A549 (cell line): ENCODE measurements at regions not wholly inside any gene's neighbourhood (a gene's known extent, or its start where the extent isn't known, plus 50 kb on each side); places are given as distances from the start of the nearest gene placed in this dataset.

Experiments used
- ATAC-seq, 2 experiments: fragments of 200-7000 bp in 1 of 2; fragments of >200 bp in 1 of 2; cut with Nextera tagmentation in 1 of 2; cut with Tn5 transposase in 1 of 2; 3 replicates each; pipeline versions ENCODE4 v1.8.0 to v1.9.1; 2018 to 2020; ENCODE audit warnings: mild to moderate bottlenecking in 1 of 2, moderate library complexity in 1 of 2
- CTCF ChIA-PET: fragments of 300-600 bp; sonication (Branson Sonifier 250); formaldehyde crosslinking; extraction: SDS; loops from one replicate; lab custom pipeline; 2021; ENCODE audit warnings: antibody characterized with exemption, inconsistent platforms; lab: Yijun Ruan, JAX
- POLR2A ChIA-PET: fragments of 350-600 bp; formaldehyde crosslinking; extraction: SDS; loops from one replicate; lab custom pipeline; 2021; ENCODE audit warnings: antibody characterized with exemption, inconsistent platforms; lab: Yijun Ruan, JAX
- DNase-seq, 2 experiments: peaks; one replicate each; pipeline versions ENCODE4 v3.0.0 to v3.0.0-alpha.2; 2011 to 2016; ENCODE audit warnings: low read depth in 1 of 2, low spot score in 1 of 2
- FAIRE-seq: peaks from 2 replicates; lab custom pipeline; 2011; peaks lifted over from hg19 to GRCh38; lab: Jason Lieb, UNC
- H3K27ac ChIP-seq, 2 experiments: fragments of >200 bp; sonication (Bioruptor Twin); formaldehyde crosslinking; 3 replicates each; pipeline ENCODE4 v1.5.1; 2016 to 2017
- H3K4me1 ChIP-seq: fragments of >200 bp; sonication (Bioruptor Twin); formaldehyde crosslinking; 3 replicates; pipeline ENCODE4 v1.6.1; 2016
- H3K4me2 ChIP-seq: fragments of >200 bp; sonication (Bioruptor Twin); formaldehyde crosslinking; 3 replicates; pipeline ENCODE4 v1.6.1; 2016
- H3K4me3 ChIP-seq: fragments of >200 bp; sonication (Bioruptor Twin); formaldehyde crosslinking; 3 replicates; pipeline ENCODE4 v1.5.1; 2016
- H3K9me3 ChIP-seq: fragments of >200 bp; sonication (Bioruptor Twin); formaldehyde crosslinking; 3 replicates; pipeline ENCODE4 v1.6.1; 2016
- CBX2 ChIP-seq: fragments of 200-600 bp; sonication (generic); IDR thresholded peaks from 2 replicates; pipeline ENCODE4 v1.6.1; 2016; ENCODE audit warnings: low read depth, mild to moderate bottlenecking, borderline replicate concordance
- EHMT2 ChIP-seq: fragments of 200-600 bp; sonication (generic); IDR thresholded peaks from 2 replicates; pipeline ENCODE4 v1.6.1; 2016; ENCODE audit warnings: antibody characterized with exemption, low read depth, mild to moderate bottlenecking, moderate library complexity
- FOSL2 ChIP-seq, 2 experiments: fragments of 450-650 bp in 1 of 2; fragments of >200 bp in 1 of 2; sonication (Bioruptor Twin) in 1 of 2; formaldehyde crosslinking; IDR thresholded peaks; 2 replicates each; pipeline versions ENCODE4 v1.5.0 to v1.6.1; 2016 to 2020; ENCODE audit warnings: mild to moderate bottlenecking in 1 of 2, moderate library complexity in 1 of 2
- FOXS1 ChIP-seq: fragments of 250-450 bp; sonication (Bioruptor Pico); IDR thresholded peaks from 2 replicates; pipeline ENCODE4 v1.5.0; 2020; ENCODE audit warnings: mild to moderate bottlenecking, moderate library complexity
- HDAC2 ChIP-seq: fragments of 200-600 bp; sonication (generic); IDR thresholded peaks from 2 replicates; pipeline ENCODE4 v1.6.1; 2016
- HEYL ChIP-seq: fragments of 250-450 bp; sonication (Bioruptor Pico); IDR thresholded peaks from 2 replicates; pipeline ENCODE4 v1.8.0; 2021; ENCODE audit warnings: mild to moderate bottlenecking, moderate library complexity
- HOXB13 ChIP-seq: fragments of 250-450 bp; sonication (Bioruptor Pico); IDR thresholded peaks from 2 replicates; pipeline ENCODE4 v1.5.0; 2020; ENCODE audit warnings: low read depth, mild to moderate bottlenecking, moderate library complexity
- KDM5A ChIP-seq: fragments of 200-600 bp; sonication (generic); IDR thresholded peaks from 2 replicates; pipeline ENCODE4 v1.6.1; 2016; ENCODE audit warnings: antibody characterized with exemption, mild to moderate bottlenecking
- MAFK ChIP-seq: fragments of 450-650 bp; IDR thresholded peaks from 2 replicates; pipeline ENCODE4 v1.6.1; 2014; ENCODE audit not compliant: partially characterized antibody
- POLR2A ChIP-seq: IDR thresholded peaks from 2 replicates; pipeline ENCODE4 v1.6.1; 2012; ENCODE audit warnings: mild to moderate bottlenecking, low read length
- RFX5 ChIP-seq: fragments of 450-650 bp; IDR thresholded peaks from 2 replicates; pipeline ENCODE4 v1.7.1; 2014; ENCODE audit warnings: antibody characterized with exemption, mild to moderate bottlenecking, moderate library complexity
- SMC3 ChIP-seq: fragments of >200 bp; sonication (Bioruptor Twin); formaldehyde crosslinking; IDR thresholded peaks from 3 replicates; pipeline ENCODE4 v1.6.1; 2018; ENCODE audit warnings: inconsistent platforms
- TP53 ChIP-seq: fragments of 250-450 bp; sonication (Bioruptor Pico); IDR thresholded peaks from 2 replicates; pipeline ENCODE4 v1.5.0; 2021; ENCODE audit warnings: mild to moderate bottlenecking, moderate library complexity
- WGBS: methylation state at CpG from one replicate; pipeline ENCODE4 v1.1.6; 2017; ENCODE audit errors: missing lambda C conversion rate; 5-methylcytosine and 5-hydroxymethylcytosine counted together
- TF ChIP-seq, protein P1 (sequence below): fragments of 200-600 bp; sonication (generic); IDR thresholded peaks from 2 replicates; pipeline ENCODE4 v1.6.1; 2016; ENCODE audit warnings: antibody characterized with exemption, mild to moderate bottlenecking, moderate library complexity
- TF ChIP-seq, protein P2 (sequence below): IDR thresholded peaks from 2 replicates; pipeline ENCODE4 v1.6.1; 2012
- TF ChIP-seq, protein P3 (sequence below): fragments of >200 bp; sonication (Bioruptor Twin); formaldehyde crosslinking; IDR thresholded peaks from 3 replicates; pipeline ENCODE4 v1.6.1; 2016
- TF ChIP-seq, protein P4 (sequence below): IDR thresholded peaks from 2 replicates; pipeline ENCODE4 v1.6.1; 2012; ENCODE audit warnings: low read depth, borderline replicate concordance
- TF ChIP-seq, protein P5 (sequence below): fragments of >200 bp; sonication (Bioruptor Twin); formaldehyde crosslinking; IDR thresholded peaks from 2 replicates; pipeline ENCODE4 v1.6.1; 2016

DNA sequence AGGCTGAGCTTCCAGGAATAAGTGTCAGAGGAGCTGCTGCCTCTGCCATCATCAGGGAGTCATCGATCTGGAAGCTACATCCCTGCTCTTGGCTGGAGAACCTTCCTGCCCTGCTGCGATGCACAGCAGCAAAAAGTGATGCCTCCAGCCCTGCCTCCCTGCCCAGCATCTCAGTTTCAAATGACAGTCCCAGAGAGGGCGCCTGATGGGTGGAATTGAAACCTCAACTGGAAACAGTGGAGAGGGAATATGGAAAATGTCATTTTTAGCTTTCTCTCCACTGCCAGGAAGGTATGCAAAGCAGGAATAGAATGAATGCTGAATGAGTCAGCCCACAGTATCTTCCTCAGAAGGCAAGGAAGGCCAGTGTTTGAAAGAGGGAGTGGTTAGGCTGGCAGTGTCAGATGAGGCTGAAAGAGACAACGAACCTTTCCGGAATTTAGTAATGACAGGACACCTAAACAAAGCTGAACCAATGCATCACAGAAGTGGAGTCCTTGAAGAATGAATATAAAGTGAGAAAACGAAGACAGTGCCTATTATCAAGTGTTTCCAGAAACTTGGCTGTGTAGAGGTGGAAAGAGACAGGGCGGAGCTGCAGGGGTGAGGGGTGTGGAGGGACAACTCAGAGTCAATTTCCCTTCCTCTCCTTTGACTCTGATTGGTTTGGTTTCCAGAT is 153.9 kb upstream of the NDUFV2 start:
- CTCF ChIA-PET = interaction anchor here (0.6 to 2.3 kb wide), 5 partner anchors 9 to 99 kb away, joined by 3 to 7 read pairs (median 3); no protein-coding TSS in a partner anchor
- POLR2A ChIA-PET = no interaction called here
- peak; percentile 81 for FAIRE-seq

DNA sequence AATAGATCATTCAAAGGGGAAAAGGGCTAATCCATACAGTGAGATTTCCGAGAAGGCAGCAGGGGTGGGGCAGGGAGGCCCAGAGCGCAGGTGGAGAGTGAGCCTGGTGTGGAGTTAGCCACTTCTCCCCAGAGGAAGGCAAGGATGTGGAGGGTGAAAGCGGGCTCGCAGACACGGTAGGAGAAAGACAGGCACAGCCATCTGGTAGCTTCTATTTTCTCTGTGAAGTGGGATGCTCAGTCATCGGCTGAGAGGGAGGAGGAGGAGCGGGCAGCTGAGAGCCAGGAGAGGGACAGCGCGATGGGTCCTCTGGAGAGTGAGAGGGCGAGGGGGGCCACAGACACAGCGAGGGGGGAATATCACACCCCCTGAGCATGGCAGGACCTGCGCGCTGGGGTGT is 153.3 kb upstream of the NDUFV2 start:
- ATAC-seq (peak; percentile 49 to 54; a peak in 4 of 6 replicates), DNase-seq (no peak), FAIRE-seq (no peak)
- POLR2A ChIA-PET = no interaction called here
- no peak overlapping the region for H3K4me3 ChIP-seq
- no peak for TF ChIP-seq HDAC2
- TF ChIP-seq, protein P1, sequence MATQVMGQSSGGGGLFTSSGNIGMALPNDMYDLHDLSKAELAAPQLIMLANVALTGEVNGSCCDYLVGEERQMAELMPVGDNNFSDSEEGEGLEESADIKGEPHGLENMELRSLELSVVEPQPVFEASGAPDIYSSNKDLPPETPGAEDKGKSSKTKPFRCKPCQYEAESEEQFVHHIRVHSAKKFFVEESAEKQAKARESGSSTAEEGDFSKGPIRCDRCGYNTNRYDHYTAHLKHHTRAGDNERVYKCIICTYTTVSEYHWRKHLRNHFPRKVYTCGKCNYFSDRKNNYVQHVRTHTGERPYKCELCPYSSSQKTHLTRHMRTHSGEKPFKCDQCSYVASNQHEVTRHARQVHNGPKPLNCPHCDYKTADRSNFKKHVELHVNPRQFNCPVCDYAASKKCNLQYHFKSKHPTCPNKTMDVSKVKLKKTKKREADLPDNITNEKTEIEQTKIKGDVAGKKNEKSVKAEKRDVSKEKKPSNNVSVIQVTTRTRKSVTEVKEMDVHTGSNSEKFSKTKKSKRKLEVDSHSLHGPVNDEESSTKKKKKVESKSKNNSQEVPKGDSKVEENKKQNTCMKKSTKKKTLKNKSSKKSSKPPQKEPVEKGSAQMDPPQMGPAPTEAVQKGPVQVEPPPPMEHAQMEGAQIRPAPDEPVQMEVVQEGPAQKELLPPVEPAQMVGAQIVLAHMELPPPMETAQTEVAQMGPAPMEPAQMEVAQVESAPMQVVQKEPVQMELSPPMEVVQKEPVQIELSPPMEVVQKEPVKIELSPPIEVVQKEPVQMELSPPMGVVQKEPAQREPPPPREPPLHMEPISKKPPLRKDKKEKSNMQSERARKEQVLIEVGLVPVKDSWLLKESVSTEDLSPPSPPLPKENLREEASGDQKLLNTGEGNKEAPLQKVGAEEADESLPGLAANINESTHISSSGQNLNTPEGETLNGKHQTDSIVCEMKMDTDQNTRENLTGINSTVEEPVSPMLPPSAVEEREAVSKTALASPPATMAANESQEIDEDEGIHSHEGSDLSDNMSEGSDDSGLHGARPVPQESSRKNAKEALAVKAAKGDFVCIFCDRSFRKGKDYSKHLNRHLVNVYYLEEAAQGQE = no peak
- TF ChIP-seq CBX2 = no peak
- TF ChIP-seq HEYL (CRISPR knock-in tag) = no peak
- H3K27ac ChIP-seq = peak overlapping the region; percentile 75 to 91
- peaks cover 13% of the 10 kb centered on the region for H3K9me3 ChIP-seq
- H3K4me1 ChIP-seq = peaks cover 23% of the 10 kb centered on the region
- peak overlapping the region; percentile 80 for H3K4me2 ChIP-seq
- 55% methylated on average over 10 of the region's 13 CpGs for WGBS
- CTCF ChIA-PET = interaction anchor here (0.6 to 2.3 kb wide), 4 partner anchors 21 to 99 kb away, joined by 3 to 7 read pairs (median 3); no protein-coding TSS in a partner anchor

More for the DNA sequence above, 153.9 kb upstream of the NDUFV2 start:
- peak overlapping the region; percentile 75 to 91 for H3K27ac ChIP-seq
- peak; percentile 53 to 57 for DNase-seq
- TF ChIP-seq HDAC2 = no peak
- no peak for TF ChIP-seq SMC3
- TF ChIP-seq, protein P2, sequence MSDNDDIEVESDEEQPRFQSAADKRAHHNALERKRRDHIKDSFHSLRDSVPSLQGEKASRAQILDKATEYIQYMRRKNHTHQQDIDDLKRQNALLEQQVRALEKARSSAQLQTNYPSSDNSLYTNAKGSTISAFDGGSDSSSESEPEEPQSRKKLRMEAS = 0 out of 2 replicates have a peak, but pooled peaks have one; percentile 30
- TF ChIP-seq FOSL2 (IDR thresholded peaks at IDR 0.05) = no peak
- peak; percentile 37; the same call in 1 of the 2 replicates for TF ChIP-seq FOSL2 (CRISPR knock-in tag; IDR thresholded peaks at IDR 0.05)
- no peak for TF ChIP-seq KDM5A
- TF ChIP-seq, protein P3, sequence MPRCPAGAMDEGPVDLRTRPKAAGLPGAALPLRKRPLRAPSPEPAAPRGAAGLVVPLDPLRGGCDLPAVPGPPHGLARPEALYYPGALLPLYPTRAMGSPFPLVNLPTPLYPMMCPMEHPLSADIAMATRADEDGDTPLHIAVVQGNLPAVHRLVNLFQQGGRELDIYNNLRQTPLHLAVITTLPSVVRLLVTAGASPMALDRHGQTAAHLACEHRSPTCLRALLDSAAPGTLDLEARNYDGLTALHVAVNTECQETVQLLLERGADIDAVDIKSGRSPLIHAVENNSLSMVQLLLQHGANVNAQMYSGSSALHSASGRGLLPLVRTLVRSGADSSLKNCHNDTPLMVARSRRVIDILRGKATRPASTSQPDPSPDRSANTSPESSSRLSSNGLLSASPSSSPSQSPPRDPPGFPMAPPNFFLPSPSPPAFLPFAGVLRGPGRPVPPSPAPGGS = no peak
- TF ChIP-seq, all 56 proteins: peak for 2
- H3K4me3 ChIP-seq = no peak overlapping the region
- peaks cover 11% of the 10 kb centered on the region for H3K9me3 ChIP-seq
- WGBS = 14% methylated on average over 7 of the region's 7 CpGs
- peak overlapping the region; percentile 80 for H3K4me2 ChIP-seq
- peak; percentile 96 for ATAC-seq
- H3K4me1 ChIP-seq = peaks cover 23% of the 10 kb centered on the region

DNA sequence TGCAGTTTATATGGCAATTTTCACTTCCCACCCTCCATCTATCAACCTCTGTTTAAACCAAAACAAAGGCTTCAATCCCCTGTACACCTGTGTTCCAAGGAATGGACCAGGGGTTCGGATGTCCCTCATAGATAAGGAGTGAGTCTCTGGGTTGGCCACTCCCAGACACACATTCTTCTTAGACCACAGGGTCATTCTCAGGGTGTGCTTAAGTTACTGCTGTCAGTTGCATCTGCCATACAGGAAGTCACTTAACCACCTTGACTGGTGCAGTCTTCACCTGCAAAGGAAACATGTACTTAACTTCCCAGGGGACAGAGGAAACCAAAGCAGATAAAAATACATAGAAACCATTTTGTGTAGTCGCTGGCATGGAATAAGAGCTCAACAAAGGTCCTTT is 151.0 kb upstream of the NDUFV2 start:
- TF ChIP-seq POLR2A = no peak
- TF ChIP-seq RFX5 = no peak
- POLR2A ChIA-PET = no interaction called here
- ATAC-seq (no peak), FAIRE-seq (no peak), DNase-seq (no peak)
- H3K4me1 ChIP-seq = peaks cover 23% of the 10 kb centered on the region
- peak overlapping the region in 1 of 2 experiments; percentile 21; a peak in 2 of 6 replicates for H3K27ac ChIP-seq
- no peak overlapping the region for H3K4me2 ChIP-seq
- CTCF ChIA-PET = interaction anchor here (1.0 kb wide), 1 partner anchor 31 kb away, joined by 3 read pairs; no protein-coding TSS in a partner anchor
- 61% methylated on average over 2 of the region's 2 CpGs for WGBS
- peaks cover 14% of the 10 kb centered on the region for H3K9me3 ChIP-seq
- H3K4me3 ChIP-seq = no peak overlapping the region

DNA sequence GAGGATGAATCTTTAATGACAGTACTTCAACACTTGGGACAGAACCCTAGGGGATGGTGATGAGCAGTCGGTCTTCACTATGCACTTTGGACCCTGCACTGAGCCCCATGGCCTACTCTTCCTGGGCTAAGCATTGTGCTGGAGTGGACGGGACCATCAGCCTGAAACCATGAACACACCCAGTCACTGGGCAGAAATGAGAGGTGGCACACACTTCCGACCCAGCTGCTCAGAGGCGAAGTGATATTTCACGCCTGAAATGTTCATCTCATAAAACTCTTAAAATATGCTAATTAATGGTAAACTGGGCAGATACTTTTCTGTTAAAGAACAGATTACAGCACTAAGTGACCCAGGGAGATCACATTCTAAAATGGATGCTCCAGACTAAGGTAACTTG is 150.3 kb upstream of the NDUFV2 start:
- Histone ChIP-seq H3K4me2 (no peak overlapping the region), H3K9me3 (peaks cover 14% of the 10 kb centered on the region), H3K27ac (peak overlapping the region in 1 of 2 experiments; percentile 21; a peak in 2 of 6 replicates), H3K4me1 (peaks cover 23% of the 10 kb centered on the region), H3K4me3 (no peak overlapping the region)
- ATAC-seq (no peak), DNase-seq (no peak), FAIRE-seq (no peak)
- ChIA-PET CTCF (interaction anchor here (1.0 kb wide), 1 partner anchor 30 kb away, joined by 3 read pairs; no protein-coding TSS in a partner anchor), POLR2A (no interaction called here)
- no peak for TF ChIP-seq TP53 (CRISPR knock-in tag)
- TF ChIP-seq, protein P2 = no peak
- TF ChIP-seq, protein P4, sequence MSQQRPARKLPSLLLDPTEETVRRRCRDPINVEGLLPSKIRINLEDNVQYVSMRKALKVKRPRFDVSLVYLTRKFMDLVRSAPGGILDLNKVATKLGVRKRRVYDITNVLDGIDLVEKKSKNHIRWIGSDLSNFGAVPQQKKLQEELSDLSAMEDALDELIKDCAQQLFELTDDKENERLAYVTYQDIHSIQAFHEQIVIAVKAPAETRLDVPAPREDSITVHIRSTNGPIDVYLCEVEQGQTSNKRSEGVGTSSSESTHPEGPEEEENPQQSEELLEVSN = no peak
- no peak for TF ChIP-seq FOXS1 (CRISPR knock-in tag)
- TF ChIP-seq, protein P5, sequence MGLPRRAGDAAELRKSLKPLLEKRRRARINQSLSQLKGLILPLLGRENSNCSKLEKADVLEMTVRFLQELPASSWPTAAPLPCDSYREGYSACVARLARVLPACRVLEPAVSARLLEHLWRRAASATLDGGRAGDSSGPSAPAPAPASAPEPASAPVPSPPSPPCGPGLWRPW = no peak
- no peak for TF ChIP-seq EHMT2
- no peak for TF ChIP-seq MAFK
- TF ChIP-seq HOXB13 (CRISPR knock-in tag) = no peak
- no peak for TF ChIP-seq RFX5
- TF ChIP-seq FOSL2 (IDR thresholded peaks at IDR 0.05) = no peak
- TF ChIP-seq FOSL2 (CRISPR knock-in tag; IDR thresholded peaks at IDR 0.05) = no peak
- whole genome bisulfite sequencing = 95% methylated on average over 5 of the region's 5 CpGs
